Esophagus mucosa (tissue), 1 donor: ENCODE measurements at regions not wholly inside any gene's neighbourhood (a gene's known extent, or its start where the extent isn't known, plus 50 kb on each side); places are given as distances from the start of the nearest gene placed in this dataset.

Experiments used
- ATAC-seq: fragments of 200-7000 bp; cut with Tn5 transposase; one replicate; pipeline ENCODE4 v1.9.1; 2020
- donor health status: DM: yes; HTN: yes; CAD: no.

- no peak for ATAC-seq
These were observed 347.9 kb downstream of the NR2F2 start for GRCh38 chr15:96678386-96678785.

GRCh38 chr15:96687388-96688107 lies 357.0 kb downstream of the NR2F2 start:
- no peak for ATAC-seq

- ATAC-seq: no peak
These were observed 360.2 kb downstream of the NR2F2 start for GRCh38 chr15:96690733-96691132.

- no peak for ATAC-seq
These were observed 362.3 kb downstream of the NR2F2 start for GRCh38 chr15:96692826-96693225.

GRCh38 chr15:96693515-96693914 lies 363.0 kb downstream of the NR2F2 start:
- no peak for ATAC-seq

- no peak for ATAC-seq
These were observed 363.6 kb downstream of the NR2F2 start for GRCh38 chr15:96693990-96694517.

- no peak for ATAC-seq
These were observed 364.9 kb downstream of the NR2F2 start for GRCh38 chr15:96695426-96695825.

- no peak for ATAC-seq
These were observed 369.4 kb downstream of the NR2F2 start for GRCh38 chr15:96699871-96700401.

- no peak for ATAC-seq
These were observed 370.1 kb downstream of the NR2F2 start for GRCh38 chr15:96700555-96700954.

- ATAC-seq: no peak
These were observed 370.9 kb downstream of the NR2F2 start for GRCh38 chr15:96701443-96701842.

- ATAC-seq: no peak
These were observed 371.4 kb downstream of the NR2F2 start for GRCh38 chr15:96701877-96702276.

- no peak for ATAC-seq
These were observed 372.1 kb downstream of the NR2F2 start for GRCh38 chr15:96702589-96702988.

GRCh38 chr15:96703091-96703490 lies 372.6 kb downstream of the NR2F2 start:
- no peak for ATAC-seq

GRCh38 chr15:96703794-96704550 lies 373.5 kb downstream of the NR2F2 start:
- ATAC-seq: no peak

GRCh38 chr15:96716075-96716474 lies 385.6 kb downstream of the NR2F2 start:
- ATAC-seq: no peak

- ATAC-seq: no peak
These were observed 386.0 kb downstream of the NR2F2 start for GRCh38 chr15:96716478-96716877.

GRCh38 chr15:96720251-96720650 lies 389.8 kb downstream of the NR2F2 start:
- no peak for ATAC-seq

GRCh38 chr15:96720656-96721055 lies 390.2 kb downstream of the NR2F2 start:
- ATAC-seq: no peak

GRCh38 chr15:96728591-96728990 lies 398.1 kb downstream of the NR2F2 start:
- no peak for ATAC-seq

- ATAC-seq: no peak
These were observed 402.2 kb downstream of the NR2F2 start for GRCh38 chr15:96732704-96733103.

- ATAC-seq: no peak
These were observed 403.2 kb downstream of the NR2F2 start for GRCh38 chr15:96733721-96734120.

GRCh38 chr15:96735632-96736240 lies 405.2 kb downstream of the NR2F2 start:
- no peak for ATAC-seq

GRCh38 chr15:96736384-96736783 lies 405.9 kb downstream of the NR2F2 start:
- no peak for ATAC-seq
